ENCODE measurements at regions not wholly inside any gene's neighbourhood (a gene's known extent, or its start where the extent isn't known, plus 50 kb on each side); places are given as distances from the start of the nearest gene placed in this dataset.

DNA sequence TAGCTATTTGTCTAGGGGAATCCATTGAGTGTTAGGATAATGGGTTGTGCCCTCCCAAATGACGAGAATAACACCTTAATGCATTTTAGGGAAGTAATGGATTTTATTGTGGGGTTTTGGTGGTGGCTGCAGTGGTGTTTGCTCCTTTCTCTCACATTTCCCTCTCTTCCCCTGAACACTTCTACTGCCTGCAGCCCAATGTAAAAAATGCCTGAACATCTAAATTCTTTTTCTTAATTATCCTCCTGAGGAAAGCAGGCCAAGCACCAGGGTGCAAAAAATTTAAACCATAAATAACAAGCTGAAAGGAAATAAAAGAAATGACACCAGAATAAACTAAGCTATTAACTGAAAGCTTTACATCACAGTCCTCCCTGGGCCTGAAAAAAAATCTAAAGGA, 57.3 kb upstream of the PCDH8 start:
- TF ChIP-seq, protein P1, sequence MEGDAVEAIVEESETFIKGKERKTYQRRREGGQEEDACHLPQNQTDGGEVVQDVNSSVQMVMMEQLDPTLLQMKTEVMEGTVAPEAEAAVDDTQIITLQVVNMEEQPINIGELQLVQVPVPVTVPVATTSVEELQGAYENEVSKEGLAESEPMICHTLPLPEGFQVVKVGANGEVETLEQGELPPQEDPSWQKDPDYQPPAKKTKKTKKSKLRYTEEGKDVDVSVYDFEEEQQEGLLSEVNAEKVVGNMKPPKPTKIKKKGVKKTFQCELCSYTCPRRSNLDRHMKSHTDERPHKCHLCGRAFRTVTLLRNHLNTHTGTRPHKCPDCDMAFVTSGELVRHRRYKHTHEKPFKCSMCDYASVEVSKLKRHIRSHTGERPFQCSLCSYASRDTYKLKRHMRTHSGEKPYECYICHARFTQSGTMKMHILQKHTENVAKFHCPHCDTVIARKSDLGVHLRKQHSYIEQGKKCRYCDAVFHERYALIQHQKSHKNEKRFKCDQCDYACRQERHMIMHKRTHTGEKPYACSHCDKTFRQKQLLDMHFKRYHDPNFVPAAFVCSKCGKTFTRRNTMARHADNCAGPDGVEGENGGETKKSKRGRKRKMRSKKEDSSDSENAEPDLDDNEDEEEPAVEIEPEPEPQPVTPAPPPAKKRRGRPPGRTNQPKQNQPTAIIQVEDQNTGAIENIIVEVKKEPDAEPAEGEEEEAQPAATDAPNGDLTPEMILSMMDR (IDR thresholded peaks at IDR 0.05), result no peak
- no peak for TF ChIP-seq EZH2 (IDR thresholded peaks at IDR 0.05; ENCODE audit: borderline replicate concordance, insufficient read depth, low read depth, low read length, poor library complexity, severe bottlenecking)
